SK-N-MC (cell line): ENCODE measurements at regions not wholly inside any gene's neighbourhood (a gene's known extent, or its start where the extent isn't known, plus 50 kb on each side); places are given as distances from the start of the nearest gene placed in this dataset.

Source experiments
- EZH2 ChIP-seq: fragments of 200-600 bp; sonication (generic); IDR thresholded peaks from one replicate; pipeline ENCODE4 v1.6.1; 2017; ENCODE audit warnings: antibody characterized with exemption
- FOXP2 ChIP-seq: optimal IDR thresholded peaks from 2 replicates; pipeline ENCODE3; 2011; ENCODE audit warnings: mild to moderate bottlenecking, moderate library complexity; ENCODE audit not compliant: insufficient read depth; ENCODE audit errors: extremely low read length, control extremely low read depth
- POLR2AphosphoS5 ChIP-seq: IDR thresholded peaks from 2 replicates; pipeline ENCODE4 v1.6.1; 2012; ENCODE audit warnings: mild to moderate bottlenecking, low read depth, low read length, borderline replicate concordance

- TF ChIP-seq POLR2AphosphoS5 (no peak), EZH2 (no peak), FOXP2 (no peak)
Measured at GRCh38 chr7:115227473-115228235, 305.8 kb downstream of the MDFIC start.
